22Rv1 (cell line): ENCODE measurements at regions not wholly inside any gene's neighbourhood (a gene's known extent, or its start where the extent isn't known, plus 50 kb on each side); places are given as distances from the start of the nearest gene placed in this dataset.

Experiments
- ZFX ChIP-seq: fragments of 450-650 bp; IDR thresholded peaks from 2 replicates; pipeline ENCODE4 v1.6.1; 2017; ENCODE audit warnings: antibody characterized with exemption, borderline replicate concordance
- TF ChIP-seq, protein P1 (sequence below): fragments of 450-650 bp; IDR thresholded peaks from 2 replicates; pipeline ENCODE4 v1.5.1; 2017; ENCODE audit warnings: mild to moderate bottlenecking

DNA sequence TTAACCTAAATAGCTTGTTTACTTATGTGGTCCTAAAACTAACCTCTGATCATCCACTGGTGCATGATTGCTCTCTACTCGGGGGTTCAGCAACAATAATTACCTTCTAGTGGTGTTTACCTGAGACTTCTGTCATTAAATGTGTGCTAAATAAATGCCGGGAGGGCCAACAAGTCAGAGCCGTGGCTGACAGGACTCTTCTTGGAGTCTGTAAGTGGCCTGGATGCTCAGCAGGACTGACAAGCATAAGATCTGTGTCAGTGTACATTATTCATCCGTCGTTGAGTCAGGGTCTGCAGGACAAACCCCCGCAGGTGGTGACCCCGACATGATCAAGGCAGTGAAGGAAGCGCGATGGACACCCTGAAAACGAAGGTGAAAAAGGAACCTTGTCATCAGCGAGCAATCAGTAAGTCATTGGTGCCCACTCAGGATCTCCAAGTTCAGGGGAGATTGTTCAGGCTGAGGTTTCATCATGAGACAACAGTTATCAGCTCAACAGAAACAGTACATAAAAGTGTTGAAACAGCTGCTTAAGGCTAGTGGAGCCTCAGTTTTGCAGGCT is 1466.9 kb downstream of the UQCRFS1 start:
- TF ChIP-seq, protein P1, sequence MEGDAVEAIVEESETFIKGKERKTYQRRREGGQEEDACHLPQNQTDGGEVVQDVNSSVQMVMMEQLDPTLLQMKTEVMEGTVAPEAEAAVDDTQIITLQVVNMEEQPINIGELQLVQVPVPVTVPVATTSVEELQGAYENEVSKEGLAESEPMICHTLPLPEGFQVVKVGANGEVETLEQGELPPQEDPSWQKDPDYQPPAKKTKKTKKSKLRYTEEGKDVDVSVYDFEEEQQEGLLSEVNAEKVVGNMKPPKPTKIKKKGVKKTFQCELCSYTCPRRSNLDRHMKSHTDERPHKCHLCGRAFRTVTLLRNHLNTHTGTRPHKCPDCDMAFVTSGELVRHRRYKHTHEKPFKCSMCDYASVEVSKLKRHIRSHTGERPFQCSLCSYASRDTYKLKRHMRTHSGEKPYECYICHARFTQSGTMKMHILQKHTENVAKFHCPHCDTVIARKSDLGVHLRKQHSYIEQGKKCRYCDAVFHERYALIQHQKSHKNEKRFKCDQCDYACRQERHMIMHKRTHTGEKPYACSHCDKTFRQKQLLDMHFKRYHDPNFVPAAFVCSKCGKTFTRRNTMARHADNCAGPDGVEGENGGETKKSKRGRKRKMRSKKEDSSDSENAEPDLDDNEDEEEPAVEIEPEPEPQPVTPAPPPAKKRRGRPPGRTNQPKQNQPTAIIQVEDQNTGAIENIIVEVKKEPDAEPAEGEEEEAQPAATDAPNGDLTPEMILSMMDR, result no peak
- TF ChIP-seq ZFX, result no peak
